ENCODE measurements at regions not wholly inside any gene's neighbourhood (a gene's known extent, or its start where the extent isn't known, plus 50 kb on each side); places are given as distances from the start of the nearest gene placed in this dataset.

DNA sequence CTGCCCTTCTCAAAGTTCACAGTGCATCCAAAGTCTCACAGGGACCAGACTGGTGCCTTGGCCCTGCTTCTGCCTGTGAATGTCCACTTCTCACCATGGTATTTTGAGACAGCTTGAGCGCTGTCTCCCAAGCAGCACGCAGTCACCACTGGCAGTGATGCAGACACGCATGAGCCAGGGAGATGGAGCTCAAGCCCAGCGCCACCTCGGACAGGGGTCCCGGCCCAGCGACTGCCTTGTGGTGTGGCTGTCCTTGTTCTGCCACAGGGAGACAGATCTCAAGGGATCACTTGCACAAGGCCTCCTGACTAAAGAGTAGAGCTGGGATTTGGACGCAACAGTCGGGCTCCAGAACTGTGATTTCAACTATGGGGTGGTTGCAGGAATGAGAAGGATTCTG, 92.6 kb upstream of the MBL2 start:
- TF ChIP-seq, protein P1, sequence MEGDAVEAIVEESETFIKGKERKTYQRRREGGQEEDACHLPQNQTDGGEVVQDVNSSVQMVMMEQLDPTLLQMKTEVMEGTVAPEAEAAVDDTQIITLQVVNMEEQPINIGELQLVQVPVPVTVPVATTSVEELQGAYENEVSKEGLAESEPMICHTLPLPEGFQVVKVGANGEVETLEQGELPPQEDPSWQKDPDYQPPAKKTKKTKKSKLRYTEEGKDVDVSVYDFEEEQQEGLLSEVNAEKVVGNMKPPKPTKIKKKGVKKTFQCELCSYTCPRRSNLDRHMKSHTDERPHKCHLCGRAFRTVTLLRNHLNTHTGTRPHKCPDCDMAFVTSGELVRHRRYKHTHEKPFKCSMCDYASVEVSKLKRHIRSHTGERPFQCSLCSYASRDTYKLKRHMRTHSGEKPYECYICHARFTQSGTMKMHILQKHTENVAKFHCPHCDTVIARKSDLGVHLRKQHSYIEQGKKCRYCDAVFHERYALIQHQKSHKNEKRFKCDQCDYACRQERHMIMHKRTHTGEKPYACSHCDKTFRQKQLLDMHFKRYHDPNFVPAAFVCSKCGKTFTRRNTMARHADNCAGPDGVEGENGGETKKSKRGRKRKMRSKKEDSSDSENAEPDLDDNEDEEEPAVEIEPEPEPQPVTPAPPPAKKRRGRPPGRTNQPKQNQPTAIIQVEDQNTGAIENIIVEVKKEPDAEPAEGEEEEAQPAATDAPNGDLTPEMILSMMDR (IDR thresholded peaks at IDR 0.05; ENCODE audit: borderline replicate concordance, extremely low read depth, low read length, poor library complexity, severe bottlenecking) = no peak
- TF ChIP-seq EZH2 (IDR thresholded peaks at IDR 0.05; ENCODE audit: borderline replicate concordance, low read depth, low read length, severe bottlenecking) = no peak
